ENCODE measurements at regions not wholly inside any gene's neighbourhood (a gene's known extent, or its start where the extent isn't known, plus 50 kb on each side); places are given as distances from the start of the nearest gene placed in this dataset.

DNA sequence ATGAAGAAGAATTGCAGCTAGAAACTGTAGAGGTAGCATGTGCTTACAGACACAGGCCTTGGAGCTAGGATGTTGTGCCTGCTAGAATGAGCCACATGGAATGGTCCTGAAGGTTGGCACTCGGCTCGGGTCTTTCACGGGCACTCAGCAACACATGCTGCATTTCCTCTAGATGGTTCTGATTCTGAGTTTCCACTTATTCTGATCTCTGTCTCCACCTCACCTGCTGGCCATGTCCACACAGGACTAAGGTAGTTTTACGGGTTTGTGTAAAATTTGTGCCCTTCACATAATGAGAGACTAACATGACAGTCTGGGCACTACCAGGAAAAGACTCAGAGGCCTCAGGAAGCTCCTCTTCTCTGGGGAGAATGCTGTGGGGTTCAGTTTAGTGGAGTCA, 444.8 kb upstream of the MKI67 start:
- H3K9me1 ChIP-seq (ENCODE audit: control insufficient read depth, insufficient read depth, low read length), result no peaks in the 10 kb centered on the region
- H3K79me2 ChIP-seq (ENCODE audit: control insufficient read depth, insufficient read depth, low read length), result no peaks in the 10 kb centered on the region
- H3K4me2 ChIP-seq (ENCODE audit: insufficient read depth, low read length), result no peak overlapping the region
- no peaks in the 10 kb centered on the region for H4K20me1 ChIP-seq (replicated peaks; ENCODE audit: control insufficient read depth, insufficient read depth, low read length)
- H3K27me3 ChIP-seq (ENCODE audit: control insufficient read depth in 2 of 2, insufficient read depth in 2 of 2, low read length in 2 of 2), result no peaks in the 10 kb centered on the region
- H3K4me1 ChIP-seq (replicated peaks in 1 of 2; ENCODE audit: control insufficient read depth in 2 of 2, insufficient read depth in 2 of 2, low read length in 2 of 2), result peaks cover 14 to 18% of the 10 kb centered on the region in 2 experiments; a peak in 4 of 5 replicates
- no peak overlapping the region for H3K4me3 ChIP-seq
- H3K36me3 ChIP-seq (ENCODE audit: control insufficient read depth, insufficient read depth, low read length), result no peaks in the 10 kb centered on the region
- ChIA-PET POLR2A (no interaction called here), CTCF (ENCODE audit: low intra/inter-chr PET ratio) (no interaction called here)
- H2AFZ ChIP-seq (ENCODE audit: low read depth, low read length), result no peak overlapping the region
- no peaks in the 10 kb centered on the region for H3K9me3 ChIP-seq (replicated peaks; ENCODE audit: control insufficient read depth, insufficient read depth, low read depth, low read length)
- no peak overlapping the region for H3K27ac ChIP-seq (ENCODE audit: extremely low read depth, low read depth, low read length)
- FAIRE-seq (peak; percentile 46), ATAC-seq (no peak), DNase-seq (ENCODE audit: extremely low read depth in 1 of 4, low spot score in 3 of 4) (no peak)
- WGBS (ENCODE audit: insufficient coverage, low coverage, missing lambda C conversion rate), result no CpG with 5 or more reads among the region's 4 CpGs
- intact Hi-C loops (cut with micrococcal nuclease) (loop anchor here (5.0 to 10.0 kb wide), 2 partner anchors 61 to 164 kb away; no protein-coding TSS in a partner anchor), in situ Hi-C loops (cut with MboI) (no loop called here)
- no peak for TF ChIP-seq ZBTB9 (CRISPR knock-in tag; IDR thresholded peaks at IDR 0.05)
- no peak for TF ChIP-seq ZNF431 (CRISPR knock-in tag; IDR thresholded peaks at IDR 0.05)
- no TSS peak for BruUV-seq (replicated peaks)
- H3K9ac ChIP-seq (ENCODE audit: insufficient read depth in 1 of 2, low read depth in 2 of 2, low read length in 2 of 2), result no peak overlapping the region

DNA sequence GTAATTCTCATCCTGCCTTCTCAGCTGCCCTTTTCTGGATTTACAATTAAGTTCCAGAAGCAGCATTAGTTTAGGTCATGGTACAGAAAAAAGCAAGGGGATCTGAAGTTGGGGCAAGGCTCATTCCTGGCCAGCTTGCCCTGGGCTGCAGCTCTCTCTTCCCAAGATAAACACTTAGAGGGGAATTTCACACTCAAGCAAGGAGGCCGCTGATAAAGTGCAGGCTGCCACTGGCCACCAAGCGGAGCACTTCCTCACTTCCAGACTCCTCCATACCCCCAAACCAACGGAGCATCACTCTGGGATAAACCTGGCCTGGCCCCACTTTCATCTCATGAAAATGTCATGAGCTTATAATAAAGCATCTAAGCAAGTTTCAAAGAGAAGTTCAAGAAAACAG, 445.5 kb upstream of the MKI67 start:
- no TSS peak for BruUV-seq (replicated peaks)
- WGBS (ENCODE audit: insufficient coverage, low coverage, missing lambda C conversion rate), result 8% methylated on average over 3 of the region's 3 CpGs
- CTCF ChIA-PET (ENCODE audit: low intra/inter-chr PET ratio), result no interaction called here
- TF ChIP-seq RAD21 (CRISPR knock-in tag; conservative IDR thresholded peaks at IDR 0.05 in 1 of 2, IDR thresholded peaks at IDR 0.05 in 1 of 2) (peak in 1 of 2 experiments; percentile 59; a peak in 2 of 4 replicates), ZEB2 (IDR thresholded peaks at IDR 0.05) (no peak), ZNF76 (CRISPR knock-in tag; IDR thresholded peaks at IDR 0.05; ENCODE audit: borderline replicate concordance) (no peak), ZNF24 (IDR thresholded peaks at IDR 0.05) (no peak), SPI1 (IDR thresholded peaks at IDR 0.05; ENCODE audit: borderline replicate concordance, low read depth, low read length) (peak; percentile 49; the same call in 1 of the 2 replicates), C11orf30 (IDR thresholded peaks at IDR 0.05; ENCODE audit: low read depth) (no peak), CEBPB (tag; IDR thresholded peaks at IDR 0.05) (no peak), SMC3 (conservative IDR thresholded peaks at IDR 0.05; ENCODE audit: insufficient read depth, low read depth, low read length) (peak; percentile 41; the same call in 1 of the 2 replicates)
- TF ChIP-seq, protein P1, sequence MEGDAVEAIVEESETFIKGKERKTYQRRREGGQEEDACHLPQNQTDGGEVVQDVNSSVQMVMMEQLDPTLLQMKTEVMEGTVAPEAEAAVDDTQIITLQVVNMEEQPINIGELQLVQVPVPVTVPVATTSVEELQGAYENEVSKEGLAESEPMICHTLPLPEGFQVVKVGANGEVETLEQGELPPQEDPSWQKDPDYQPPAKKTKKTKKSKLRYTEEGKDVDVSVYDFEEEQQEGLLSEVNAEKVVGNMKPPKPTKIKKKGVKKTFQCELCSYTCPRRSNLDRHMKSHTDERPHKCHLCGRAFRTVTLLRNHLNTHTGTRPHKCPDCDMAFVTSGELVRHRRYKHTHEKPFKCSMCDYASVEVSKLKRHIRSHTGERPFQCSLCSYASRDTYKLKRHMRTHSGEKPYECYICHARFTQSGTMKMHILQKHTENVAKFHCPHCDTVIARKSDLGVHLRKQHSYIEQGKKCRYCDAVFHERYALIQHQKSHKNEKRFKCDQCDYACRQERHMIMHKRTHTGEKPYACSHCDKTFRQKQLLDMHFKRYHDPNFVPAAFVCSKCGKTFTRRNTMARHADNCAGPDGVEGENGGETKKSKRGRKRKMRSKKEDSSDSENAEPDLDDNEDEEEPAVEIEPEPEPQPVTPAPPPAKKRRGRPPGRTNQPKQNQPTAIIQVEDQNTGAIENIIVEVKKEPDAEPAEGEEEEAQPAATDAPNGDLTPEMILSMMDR (IDR thresholded peaks at IDR 0.05 in 2 of 3, conservative IDR thresholded peaks at IDR 0.05 in 1 of 3; ENCODE audit: insufficient read depth in 2 of 3, low read depth in 1 of 3, low read length in 3 of 3), result peak; percentile 44 to 61 (median 54)

More for the DNA sequence above, 445.5 kb upstream of the MKI67 start:
- FAIRE-seq, result peak; percentile 88
- Histone ChIP-seq H3K79me2 (ENCODE audit: control insufficient read depth, insufficient read depth, low read length) (no peaks in the 10 kb centered on the region), H3K9ac (ENCODE audit: insufficient read depth in 1 of 2, low read depth in 2 of 2, low read length in 2 of 2) (no peak overlapping the region), H3K27me3 (ENCODE audit: control insufficient read depth in 2 of 2, insufficient read depth in 2 of 2, low read length in 2 of 2) (no peaks in the 10 kb centered on the region), H2AFZ (ENCODE audit: low read depth, low read length) (peak overlapping the region; percentile 64), H3K4me2 (ENCODE audit: insufficient read depth, low read length) (no peak overlapping the region), H3K4me1 (replicated peaks in 1 of 2; ENCODE audit: control insufficient read depth in 2 of 2, insufficient read depth in 2 of 2, low read length in 2 of 2) (peaks cover 18% of the 10 kb centered on the region in 2 experiments; a peak in 4 of 5 replicates), H3K9me1 (ENCODE audit: control insufficient read depth, insufficient read depth, low read length) (no peaks in the 10 kb centered on the region), H3K36me3 (ENCODE audit: control insufficient read depth, insufficient read depth, low read length) (no peaks in the 10 kb centered on the region), H4K20me1 (replicated peaks; ENCODE audit: control insufficient read depth, insufficient read depth, low read length) (no peaks in the 10 kb centered on the region), H3K9me3 (replicated peaks; ENCODE audit: control insufficient read depth, insufficient read depth, low read depth, low read length) (no peaks in the 10 kb centered on the region), H3K27ac (ENCODE audit: extremely low read depth, low read depth, low read length) (no peak overlapping the region), H3K4me3 (no peak overlapping the region)
- peak; percentile 83 for ATAC-seq
- peak in 3 of 4 experiments; percentile 22 to 57 (median 50) for DNase-seq (ENCODE audit: extremely low read depth in 1 of 4, low spot score in 3 of 4)
- POLR2A ChIA-PET, result interaction anchor here (0.6 kb wide), 2 partner anchors 29 to 128 kb away, joined by 3 read pairs; no protein-coding TSS in a partner anchor
- intact Hi-C loops (cut with micrococcal nuclease), result loop anchor here (5.0 to 10.0 kb wide), 2 partner anchors 61 to 163 kb away; no protein-coding TSS in a partner anchor
- in situ Hi-C loops (cut with MboI), result no loop called here

Data from K562 (cell line).